ENCODE measurements at regions not wholly inside any gene's neighbourhood (a gene's known extent, or its start where the extent isn't known, plus 50 kb on each side); places are given as distances from the start of the nearest gene placed in this dataset.
"Not testable (repeated sequence)": the region's sequence is repeated elsewhere in the genome, so short reads cannot be mapped to it uniquely, and the experiment has no call there.

DNA sequence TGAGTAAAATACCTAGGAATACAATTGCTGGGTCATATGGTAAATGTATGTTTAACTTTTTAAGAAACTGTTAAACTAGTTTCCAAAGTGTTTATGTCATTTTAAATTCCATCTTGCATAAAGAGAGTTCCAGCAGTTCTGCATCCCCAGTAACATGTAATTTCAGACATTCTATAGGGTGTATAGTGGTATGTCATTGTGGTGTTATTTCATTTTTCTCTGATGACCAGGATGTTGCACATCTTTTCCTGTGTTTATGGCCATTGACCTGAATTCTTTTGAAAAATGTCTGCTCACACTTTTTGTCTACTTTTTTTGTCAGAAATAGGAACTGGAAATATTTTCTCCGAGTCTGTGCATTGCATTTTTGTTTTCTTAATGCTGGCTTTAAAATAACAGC lies 128.9 kb downstream of the TMEM200A start:
- no peak for DNase-seq (ENCODE audit: low read depth in 2 of 2)

DNA sequence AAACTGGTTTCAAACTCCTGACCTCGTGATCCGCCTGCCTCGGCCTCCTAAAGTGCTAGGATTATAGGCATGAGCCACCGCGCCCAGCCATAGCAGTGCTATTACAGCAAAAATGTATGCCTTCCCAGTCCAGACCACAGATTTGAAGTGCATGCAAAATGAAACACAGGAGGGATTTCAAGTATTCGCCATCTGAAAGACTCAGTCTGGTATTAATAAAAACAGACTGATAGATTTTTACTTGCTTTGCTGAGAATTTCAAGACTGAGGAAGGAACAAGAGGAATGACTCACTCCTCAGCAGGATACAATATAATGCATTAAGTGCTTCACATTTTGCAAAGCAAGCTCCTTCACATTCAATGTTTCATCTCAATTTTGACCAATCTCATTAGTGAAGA lies 134.9 kb downstream of the TMEM200A start:
- DNase-seq (ENCODE audit: low read depth in 2 of 2), result no peak

DNA sequence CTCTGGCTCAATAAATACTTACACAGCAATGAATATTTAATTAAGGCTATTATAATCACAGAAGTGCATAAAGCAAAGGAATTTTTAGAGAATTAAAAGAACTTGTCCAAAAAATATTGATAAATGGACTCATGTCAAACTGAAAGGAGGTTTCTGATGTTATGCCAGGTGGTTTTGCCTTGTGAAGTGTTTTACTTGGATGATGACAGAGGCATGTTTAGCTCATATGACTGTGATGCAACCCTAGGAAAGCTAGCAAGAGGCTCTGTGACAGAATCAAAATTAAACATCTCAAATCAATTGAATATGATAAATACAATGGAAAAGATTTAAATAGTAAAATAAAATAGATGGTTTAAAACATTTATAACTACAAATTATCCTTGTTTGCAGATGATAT lies 137.3 kb downstream of the TMEM200A start:
- no peak for DNase-seq (ENCODE audit: low read depth in 2 of 2)

DNA sequence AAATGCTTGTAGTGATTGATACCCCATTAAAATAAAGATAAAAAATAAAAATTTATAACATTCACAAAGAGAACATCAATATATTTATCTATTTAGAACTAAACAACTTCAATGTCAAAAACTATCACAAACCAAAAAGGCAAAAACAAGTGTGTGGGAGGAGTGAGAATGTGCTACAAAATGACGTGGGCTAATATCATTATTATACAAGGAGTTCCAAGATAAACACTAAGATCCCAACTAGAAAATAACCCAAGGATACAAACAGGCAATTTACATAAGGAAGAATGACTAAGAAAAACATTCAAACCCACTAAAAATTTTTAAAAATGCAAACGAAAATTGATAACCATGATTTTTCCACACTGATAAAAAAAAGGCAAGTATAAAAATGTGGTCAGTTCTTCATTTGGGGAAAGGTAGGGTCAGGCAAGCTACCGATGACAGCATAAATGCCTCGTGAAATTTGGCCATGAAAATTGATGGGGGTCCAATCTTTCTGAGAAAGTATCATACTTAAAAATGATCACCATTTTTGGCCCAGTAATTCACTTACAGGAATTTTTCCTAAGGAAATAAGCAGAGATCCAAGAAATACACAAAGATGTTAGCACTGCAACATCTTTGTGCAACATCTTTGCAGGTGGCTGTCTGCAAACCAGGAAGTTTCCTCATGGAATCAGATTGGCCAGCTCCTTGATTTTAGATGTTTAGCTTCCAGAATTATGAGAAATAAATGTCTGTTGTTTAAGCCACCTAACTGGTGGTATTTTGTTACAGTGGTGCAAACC lies 140.2 kb downstream of the TMEM200A start:
- no peak for DNase-seq (ENCODE audit: low read depth in 2 of 2)

DNA sequence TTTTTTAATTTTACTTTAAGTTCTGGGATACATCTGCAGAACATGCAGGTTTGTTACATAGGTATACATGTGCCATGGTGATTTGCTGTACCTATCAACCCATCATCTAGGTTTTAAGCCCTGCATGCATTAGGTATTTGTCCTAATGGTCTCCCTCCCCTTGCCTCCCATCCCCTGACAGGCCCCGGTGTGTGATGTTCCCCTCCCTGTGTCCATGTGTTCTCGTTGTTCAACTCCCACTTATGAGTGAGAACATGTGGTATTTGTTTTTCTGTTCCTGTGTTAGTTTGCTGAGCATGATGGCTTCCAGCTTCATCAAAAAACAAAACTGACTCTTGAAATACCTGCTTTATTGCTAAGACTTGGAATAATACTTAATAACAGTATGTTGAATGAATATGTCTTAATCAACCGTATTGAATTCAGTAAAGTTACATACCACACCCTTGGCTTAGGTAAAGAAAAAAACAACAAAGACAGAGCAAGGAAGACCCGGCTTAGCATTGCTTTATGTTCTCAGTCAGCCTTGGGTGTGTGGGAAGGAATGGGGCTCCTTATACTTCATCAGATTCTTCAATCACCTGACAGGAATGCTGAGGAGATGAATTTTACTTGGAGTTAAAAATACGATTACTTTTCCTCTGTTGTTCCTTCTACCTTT lies 141.3 kb downstream of the TMEM200A start:
- DNase-seq (ENCODE audit: low read depth in 2 of 2), result not testable (repeated sequence)

DNA sequence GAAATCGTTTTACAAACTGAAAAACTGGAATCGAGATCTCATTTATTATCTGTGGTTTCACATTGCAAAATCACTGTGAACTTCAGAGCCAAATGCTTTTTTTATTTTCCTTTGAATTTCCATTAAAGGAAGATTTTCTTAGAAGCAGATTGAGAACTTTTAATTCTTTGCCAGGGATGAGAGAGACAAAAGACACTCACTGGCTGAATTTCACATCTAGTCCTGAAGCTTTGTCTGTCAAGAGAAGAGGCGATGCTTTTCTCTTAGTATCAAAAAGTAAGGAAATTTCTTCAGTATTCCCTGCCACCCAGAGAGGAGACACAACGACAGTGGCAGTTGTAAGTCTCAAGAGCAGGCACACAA lies 141.8 kb downstream of the TMEM200A start:
- DNase-seq (ENCODE audit: low read depth in 2 of 2), result no peak

DNA sequence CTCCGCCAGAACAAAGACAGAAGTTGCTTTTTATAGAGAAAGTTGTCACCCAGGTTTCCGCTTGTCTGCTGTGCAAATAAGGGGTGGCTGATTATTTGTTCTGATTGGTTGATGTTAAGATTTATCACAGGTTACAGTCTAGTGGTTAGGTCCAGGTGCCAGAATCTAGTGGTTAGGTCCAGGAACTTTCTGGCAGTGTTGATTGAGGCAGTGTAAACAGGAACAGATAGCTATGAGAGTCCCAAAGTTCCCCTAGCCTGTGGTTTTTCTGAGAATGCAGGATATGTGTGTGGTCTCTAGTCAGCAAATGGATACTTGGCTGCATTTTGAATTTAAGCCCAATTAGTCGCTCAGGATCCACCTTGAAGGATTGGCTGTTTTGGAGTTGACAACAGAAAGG lies 148.0 kb downstream of the TMEM200A start:
- peak in 1 of 2 donors; percentile 13 for DNase-seq (ENCODE audit: low read depth in 2 of 2)

DNA sequence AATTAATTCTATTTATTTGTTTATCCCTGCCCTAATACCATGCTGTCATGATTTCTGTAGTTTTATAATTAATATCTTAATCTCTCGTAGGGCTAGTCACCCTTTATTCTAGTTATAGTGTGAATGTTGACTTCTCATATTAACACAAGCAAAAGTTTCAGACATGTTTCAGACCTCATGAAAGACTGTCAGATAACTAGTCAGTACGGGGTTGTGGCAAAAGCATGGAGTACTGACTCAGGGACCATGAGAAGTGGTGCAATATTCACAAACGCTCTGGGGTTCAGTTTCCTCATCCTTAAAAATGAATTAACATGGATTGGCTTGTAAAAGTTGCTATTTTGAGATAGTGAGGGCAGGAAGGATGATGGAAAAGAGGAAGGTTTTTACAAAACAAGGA lies 148.9 kb downstream of the TMEM200A start:
- DNase-seq (ENCODE audit: low read depth in 2 of 2), result no peak

DNA sequence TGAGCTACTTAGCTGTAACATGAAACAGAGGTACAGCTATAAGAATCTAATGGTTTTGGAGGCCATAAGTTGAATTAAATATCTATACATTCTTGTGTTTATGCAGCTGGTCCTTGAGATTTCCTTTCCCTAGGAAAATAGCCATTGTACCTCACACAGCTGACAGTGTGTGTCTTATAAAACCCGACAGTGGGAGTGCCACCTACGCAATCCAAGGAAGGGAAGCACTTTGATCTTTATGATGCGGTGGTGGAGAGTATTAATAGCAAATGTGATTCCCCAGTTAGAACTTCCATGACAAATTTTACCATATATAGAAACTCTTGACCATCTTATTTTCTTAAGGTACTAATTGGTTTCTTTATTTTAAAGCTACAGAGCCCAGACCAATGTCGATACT lies 149.5 kb downstream of the TMEM200A start:
- DNase-seq (ENCODE audit: low read depth in 2 of 2), result no peak

DNA sequence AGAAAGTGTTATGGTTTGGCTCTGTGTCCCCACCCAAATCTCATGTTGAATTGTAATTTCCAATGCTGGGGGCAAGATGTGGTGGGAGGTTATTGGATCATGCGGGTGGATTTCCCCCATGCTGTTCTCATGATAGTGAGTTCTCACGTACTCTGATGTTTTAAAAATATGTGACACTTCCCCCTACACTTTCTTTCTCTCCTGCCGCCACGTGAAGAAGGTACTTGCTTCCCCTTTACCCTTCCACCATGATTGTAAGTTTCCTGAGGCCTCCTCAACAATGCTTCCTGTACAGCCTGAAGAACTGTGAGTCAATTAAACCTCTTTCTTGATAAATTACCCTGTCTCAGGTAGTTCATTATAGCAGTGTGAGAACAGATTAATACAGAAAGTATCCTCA lies 150.8 kb downstream of the TMEM200A start:
- DNase-seq (ENCODE audit: low read depth in 2 of 2), result no peak

DNA sequence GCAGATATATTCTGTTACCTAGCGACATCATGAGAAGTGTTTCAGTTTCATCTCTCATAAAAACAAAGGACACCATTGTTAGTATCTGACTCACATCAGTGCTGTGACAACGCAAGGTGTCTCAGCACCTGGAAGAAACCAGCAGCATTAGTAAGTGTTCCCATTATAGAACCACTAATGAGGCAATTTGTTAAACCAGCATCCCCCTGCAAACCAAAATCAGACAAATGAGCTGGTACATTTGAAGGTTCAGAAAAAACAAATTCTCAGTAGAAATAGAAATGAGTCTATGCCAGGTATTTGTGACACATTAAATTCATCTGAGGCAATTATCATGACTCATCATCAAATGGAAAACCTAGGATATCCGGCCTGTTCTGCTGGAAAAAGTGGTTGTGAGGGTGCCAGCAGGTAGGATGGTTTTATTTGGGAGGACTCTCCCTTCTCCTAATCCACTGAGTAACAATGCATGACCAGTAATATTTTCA lies 151.7 kb downstream of the TMEM200A start:
- DNase-seq (ENCODE audit: low read depth in 2 of 2), result no peak

DNA sequence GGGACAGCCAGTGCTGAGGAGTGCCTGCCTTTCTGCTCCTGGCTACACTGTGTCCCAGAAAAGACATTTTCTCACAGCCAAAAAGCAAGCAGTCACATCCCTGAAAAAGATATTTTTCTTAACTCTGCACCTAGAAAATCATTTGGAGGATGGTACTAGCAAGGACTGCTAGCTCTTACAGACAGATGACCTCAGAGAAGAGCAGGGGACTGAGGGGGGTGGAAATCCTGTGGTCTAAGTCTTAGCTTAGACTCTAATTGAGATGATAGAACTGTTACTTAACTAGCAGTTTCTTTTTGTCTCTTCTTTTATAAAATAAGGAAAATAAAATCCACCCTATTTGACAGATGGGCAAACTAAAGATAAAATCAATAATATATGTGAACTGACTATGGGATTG lies 152.8 kb downstream of the TMEM200A start:
- no peak for DNase-seq (ENCODE audit: low read depth in 2 of 2)

DNA sequence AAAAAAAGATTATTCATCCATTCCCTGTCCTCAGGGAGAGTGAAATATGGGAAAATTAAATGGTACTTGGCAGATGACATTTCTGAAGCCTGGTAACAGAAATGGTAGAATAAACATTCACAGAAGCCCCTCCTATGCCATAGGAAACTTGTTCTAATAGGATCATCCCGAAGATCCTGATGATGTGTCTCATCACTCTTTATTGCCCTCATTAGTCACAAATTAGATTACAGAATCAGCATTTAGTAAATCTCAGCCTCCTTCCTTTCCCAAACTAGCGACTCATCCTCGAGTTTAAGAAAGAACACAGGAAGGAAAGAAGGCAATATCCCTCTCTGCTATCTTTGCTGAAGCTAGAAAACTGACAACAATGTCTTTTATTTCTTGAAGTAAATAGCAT lies 154.4 kb downstream of the TMEM200A start:
- DNase-seq (ENCODE audit: low read depth in 2 of 2), result no peak

DNA sequence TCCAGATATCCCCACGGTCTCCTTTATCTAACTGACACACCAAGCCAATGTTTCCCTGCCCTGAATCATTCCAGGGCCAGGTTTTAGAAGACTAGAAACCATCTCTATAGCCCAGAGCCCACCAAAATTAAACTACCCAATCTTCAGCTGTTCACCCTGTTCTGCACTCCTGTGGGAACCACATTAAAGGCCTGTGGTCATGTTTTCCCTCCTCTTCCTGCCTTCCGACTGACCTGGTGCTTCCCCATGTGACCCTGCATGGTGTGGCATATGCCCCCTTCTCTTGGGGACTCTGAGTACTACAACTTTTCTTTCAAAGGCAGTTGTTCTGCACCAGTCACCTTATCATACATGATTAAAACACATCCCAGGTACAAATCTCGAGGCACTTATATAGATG lies 155.0 kb downstream of the TMEM200A start:
- no peak for DNase-seq (ENCODE audit: low read depth in 2 of 2)

DNA sequence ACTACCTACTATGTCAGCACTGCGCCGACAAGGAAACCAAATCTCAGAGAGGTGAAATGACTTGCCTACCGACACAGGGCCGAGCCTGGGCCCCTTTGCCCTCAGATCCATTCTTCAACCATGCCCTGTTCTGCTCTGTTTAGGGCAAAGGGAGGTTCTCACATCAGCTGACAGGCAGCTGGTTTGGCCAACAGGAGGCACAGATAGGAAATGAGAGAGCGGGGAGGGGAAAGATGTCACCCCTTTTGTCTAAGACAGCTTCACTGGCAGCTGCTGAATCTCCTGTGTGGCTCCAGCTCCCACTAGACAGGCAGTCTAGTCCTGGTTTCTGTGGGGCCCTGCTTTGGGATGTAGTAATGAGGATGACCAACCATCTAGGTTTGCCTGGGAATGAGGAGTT lies 158.7 kb downstream of the TMEM200A start:
- DNase-seq (ENCODE audit: low read depth in 2 of 2), result no peak

DNA sequence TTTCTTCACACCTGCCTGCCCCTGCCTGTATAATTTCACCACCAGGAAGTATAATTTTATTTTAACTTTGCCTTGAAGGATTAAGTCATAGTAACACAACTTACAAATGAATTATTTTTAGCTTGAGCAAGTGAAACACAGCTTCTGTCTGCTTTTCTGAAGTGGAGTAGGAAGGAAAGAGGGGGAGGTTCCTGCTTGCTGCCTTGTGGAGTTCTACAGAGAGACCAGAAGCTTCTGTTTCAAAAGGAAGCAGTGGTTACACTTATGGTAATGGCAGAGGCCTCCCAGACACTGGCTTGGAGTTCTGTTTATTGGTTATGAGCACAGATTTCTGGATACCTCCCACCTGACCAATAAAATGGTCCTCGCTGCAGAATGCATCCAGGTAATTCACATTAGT lies 159.6 kb downstream of the TMEM200A start:
- DNase-seq (ENCODE audit: low read depth in 2 of 2), result no peak

DNA sequence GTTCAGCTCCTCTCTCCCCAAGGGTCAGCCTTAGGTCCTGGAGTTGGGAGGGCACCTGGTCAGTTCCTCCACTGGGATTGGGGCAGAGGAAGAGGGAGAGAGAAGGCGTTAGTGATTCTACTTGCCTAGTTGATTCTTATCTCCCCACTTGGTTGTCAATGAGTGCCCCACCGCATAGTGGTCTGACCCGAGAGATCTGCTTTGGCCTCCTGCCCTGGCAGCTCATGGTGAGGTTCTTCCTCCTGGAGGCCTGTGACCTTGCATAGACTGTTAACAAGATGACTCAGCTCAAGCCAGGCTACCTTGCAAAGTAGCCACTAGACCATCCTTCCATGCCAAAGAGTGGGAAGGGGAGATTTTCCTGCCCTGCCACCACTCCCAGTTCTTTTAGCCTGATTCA lies 160.6 kb downstream of the TMEM200A start:
- no peak for DNase-seq (ENCODE audit: low read depth in 2 of 2)

DNA sequence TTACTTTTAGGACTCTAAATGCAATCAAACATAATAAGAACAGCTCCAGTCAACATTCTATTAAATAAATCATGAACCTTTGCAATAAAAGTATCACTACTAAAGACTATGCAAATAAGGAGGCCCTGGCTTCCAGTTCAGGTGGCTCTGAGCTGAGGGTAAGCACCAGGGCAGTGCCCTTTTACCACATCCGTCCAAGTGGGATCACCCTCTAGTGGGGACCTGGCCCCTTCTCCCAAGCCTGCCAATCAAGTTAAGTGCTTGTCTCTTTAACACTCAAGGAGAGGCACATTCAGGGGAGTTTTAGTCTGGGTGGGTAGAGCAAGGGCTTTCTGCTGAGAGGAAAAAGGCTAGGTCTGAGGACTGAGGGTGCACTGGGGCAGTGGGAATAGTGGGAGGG lies 161.4 kb downstream of the TMEM200A start:
- no peak for DNase-seq (ENCODE audit: low read depth in 2 of 2)

DNA sequence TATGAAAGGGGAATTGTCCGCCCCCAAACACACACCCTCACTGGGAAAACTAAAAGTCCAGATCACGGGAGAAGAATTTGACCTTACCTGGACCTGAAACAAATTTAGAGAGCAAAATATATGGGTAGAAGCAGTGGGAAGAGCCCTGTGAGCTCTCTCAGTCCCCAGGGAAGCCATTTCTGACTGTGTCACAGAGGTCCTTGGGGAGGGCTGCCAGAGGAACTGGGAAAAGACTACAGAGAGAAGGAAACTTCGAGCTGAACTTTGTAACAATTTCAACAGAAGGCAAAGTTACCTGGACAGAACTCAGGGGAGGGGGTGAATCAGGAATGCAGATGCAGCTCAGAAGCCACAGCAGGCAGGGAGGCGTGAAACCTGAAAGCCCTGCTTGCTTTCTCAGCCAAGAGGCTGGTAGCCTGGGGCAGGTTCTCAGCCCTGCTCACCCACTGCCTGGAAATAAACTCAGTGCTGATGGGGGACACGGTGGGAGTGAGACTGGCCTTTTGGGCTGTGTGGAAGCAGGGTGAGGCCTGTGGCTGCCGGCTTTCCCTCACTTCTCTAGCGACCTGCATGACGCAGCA lies 163.8 kb downstream of the TMEM200A start:
- no peak for DNase-seq (ENCODE audit: low read depth in 2 of 2)

DNA sequence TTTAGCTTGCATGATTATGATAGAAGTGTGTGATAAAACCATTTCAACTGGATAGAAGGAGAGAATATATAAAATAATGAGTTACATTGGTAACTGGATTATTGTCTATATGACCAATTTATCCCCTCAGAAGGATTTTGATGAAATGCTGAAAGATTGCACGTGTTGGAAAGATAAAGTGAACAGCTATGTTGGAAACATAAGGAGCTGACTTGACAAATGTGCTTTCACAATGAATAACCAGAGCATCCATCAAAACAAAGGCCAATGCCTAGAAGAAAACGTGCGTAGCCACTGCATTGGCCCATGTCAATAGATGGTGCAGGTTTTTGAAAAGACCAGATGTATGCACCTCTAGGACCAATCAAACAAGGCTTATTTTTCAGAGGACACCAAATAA lies 168.8 kb downstream of the TMEM200A start:
- DNase-seq (ENCODE audit: low read depth in 2 of 2), result no peak

DNA sequence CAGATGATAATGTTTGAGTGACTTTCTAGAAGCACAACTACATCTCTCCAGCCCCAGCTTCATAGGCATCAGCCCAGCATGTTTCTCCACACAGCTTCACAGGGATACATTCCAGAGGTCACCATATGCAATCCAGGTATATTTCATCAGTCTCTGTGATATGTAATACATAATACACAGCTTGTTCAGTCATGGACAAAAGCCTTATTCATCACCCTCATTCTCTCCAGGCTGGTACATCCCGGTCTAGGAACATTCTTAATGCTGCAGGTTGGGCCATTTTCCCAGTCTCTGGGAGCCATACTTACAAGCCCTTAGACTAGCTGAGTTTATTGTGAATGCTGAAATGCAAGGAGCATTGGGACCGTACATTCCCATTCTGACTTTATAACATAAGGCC lies 169.4 kb downstream of the TMEM200A start:
- DNase-seq (ENCODE audit: low read depth in 2 of 2), result no peak

DNA sequence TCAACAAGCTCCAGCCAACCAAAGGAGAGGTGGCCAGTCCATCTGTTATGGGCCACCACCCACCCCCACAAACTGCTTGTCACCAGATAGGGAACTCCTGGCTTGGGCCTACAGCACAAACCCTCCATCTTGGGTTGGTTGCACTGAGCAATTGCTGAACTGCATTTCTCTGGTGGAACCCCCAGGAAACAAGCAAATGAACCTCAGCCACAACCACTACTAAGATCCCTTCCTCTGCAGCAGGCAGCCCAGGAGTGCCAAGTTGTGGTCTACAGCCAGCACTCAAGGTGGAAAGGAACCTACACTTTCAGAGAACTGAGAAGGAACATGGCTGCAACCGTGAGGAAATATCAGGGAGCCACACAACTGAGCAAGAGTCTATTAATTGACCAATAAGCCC lies 171.6 kb downstream of the TMEM200A start:
- DNase-seq (ENCODE audit: low read depth in 2 of 2), result no peak

DNA sequence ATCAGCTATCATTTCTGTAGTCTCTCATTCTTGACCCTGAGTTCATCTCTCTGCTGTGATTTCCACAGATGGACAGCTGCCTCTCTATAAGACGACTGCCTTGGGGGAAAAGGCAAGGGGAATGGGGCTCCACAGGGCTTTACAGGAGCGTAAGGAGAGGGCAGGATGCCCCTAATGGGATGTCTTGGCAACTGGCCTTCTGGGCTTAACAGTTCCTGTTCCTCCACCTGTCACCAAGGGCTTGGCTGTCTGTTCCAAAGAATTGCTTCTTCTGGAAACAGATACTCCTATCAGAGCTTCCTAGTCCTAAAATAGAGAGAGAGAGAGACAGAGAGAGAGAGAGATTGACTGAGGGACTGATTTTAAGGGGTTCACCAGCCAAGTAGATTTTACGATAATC lies 181.9 kb downstream of the TMEM200A start:
- no peak for DNase-seq (ENCODE audit: low read depth in 2 of 2)

Measured in activated CD8-positive, alpha-beta memory T cell treated with anti-CD3 and anti-CD28 coated beads for 4 hours (primary cell).